AG10803 (cell line): ENCODE measurements at regions not wholly inside any gene's neighbourhood (a gene's known extent, or its start where the extent isn't known, plus 50 kb on each side); places are given as distances from the start of the nearest gene placed in this dataset.
A peak's percentile ranks its signal among the peaks of the same experiment; 100 is the strongest.

ENCODE experiments used
- DNase-seq: peaks from one replicate; pipeline ENCODE4 v3.0.0; 2010; ENCODE audit warnings: low read depth
- H3K4me3 ChIP-seq: 2 replicates; pipeline ENCODE4 v1.5.1; 2011; ENCODE audit warnings: mild to moderate bottlenecking, low read length, control low read depth
- CTCF ChIP-seq: conservative IDR thresholded peaks from 2 replicates; pipeline ENCODE4 v1.5.1; 2011; ENCODE audit warnings: mild to moderate bottlenecking, low read length, control low read depth, inconsistent platforms

- no peak for TF ChIP-seq CTCF
- H3K4me3 ChIP-seq: no peak overlapping the region
- no peak for DNase-seq
These were observed 1109.0 kb downstream of the EFNB2 start for GRCh38 chr13:105426441-105426840.

GRCh38 chr13:105414639-105415038 is 1120.8 kb downstream of the EFNB2 start:
- no peak overlapping the region for H3K4me3 ChIP-seq
- TF ChIP-seq CTCF: no peak
- DNase-seq: no peak

GRCh38 chr13:105412171-105412570 is 1123.3 kb downstream of the EFNB2 start:
- DNase-seq: no peak
- no peak for TF ChIP-seq CTCF
- no peak overlapping the region for H3K4me3 ChIP-seq

GRCh38 chr13:105410602-105411001 is 1124.9 kb downstream of the EFNB2 start:
- peak overlapping the region; percentile 19 for H3K4me3 ChIP-seq
- DNase-seq: peak; percentile 52
- TF ChIP-seq CTCF: peak; percentile 89

GRCh38 chr13:105406551-105406950 is 1128.9 kb downstream of the EFNB2 start:
- DNase-seq: no peak
- TF ChIP-seq CTCF: no peak
- H3K4me3 ChIP-seq: no peak overlapping the region

GRCh38 chr13:105403086-105403485 is 1132.4 kb downstream of the EFNB2 start:
- no peak for DNase-seq
- H3K4me3 ChIP-seq: no peak overlapping the region
- no peak for TF ChIP-seq CTCF

- DNase-seq: no peak
- no peak overlapping the region for H3K4me3 ChIP-seq
- no peak for TF ChIP-seq CTCF
These were observed 1140.4 kb downstream of the EFNB2 start for GRCh38 chr13:105395041-105395440.
